ENCODE measurements at regions not wholly inside any gene's neighbourhood (a gene's known extent, or its start where the extent isn't known, plus 50 kb on each side); places are given as distances from the start of the nearest gene placed in this dataset.
A peak's percentile ranks its signal among the peaks of the same experiment; 100 is the strongest.

DNA sequence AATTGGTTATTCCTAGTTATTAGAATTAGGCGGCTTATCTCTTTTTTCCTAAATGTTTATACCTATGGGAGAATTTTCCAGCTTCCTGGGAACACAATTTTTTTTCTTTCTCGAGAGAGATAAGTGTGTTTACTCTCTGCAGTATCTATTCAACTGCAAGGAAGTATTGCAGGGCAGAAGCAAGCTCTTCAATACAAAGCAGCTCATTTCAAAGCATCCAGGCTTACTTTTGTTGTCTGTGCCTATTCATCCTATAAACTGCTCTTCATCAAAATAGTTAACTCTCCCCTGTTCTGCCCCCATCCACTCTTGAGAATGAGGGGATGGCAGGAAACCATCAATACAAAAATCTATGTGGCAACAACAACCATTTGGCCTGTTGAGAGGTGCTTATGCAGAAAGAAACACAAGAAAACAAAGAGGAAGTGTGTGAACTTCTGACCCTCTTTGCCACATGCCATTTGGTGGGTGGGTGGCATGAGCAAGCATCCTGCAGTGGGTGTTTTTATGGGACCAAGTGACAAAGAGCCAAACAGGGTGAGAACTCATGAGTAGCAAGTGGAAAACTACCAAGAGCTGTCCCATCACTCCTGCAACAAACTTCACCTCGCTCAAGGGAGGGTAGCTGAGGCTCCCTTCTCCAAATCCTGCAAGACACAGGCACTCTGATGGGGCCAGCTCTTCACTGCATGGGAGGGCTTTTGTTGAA lies 50.6 kb upstream of the MRPS6 start:
- Histone ChIP-seq H3K9me3 (no peaks in the 10 kb centered on the region), H3K27ac (no peak overlapping the region), H3K4me1 (peaks cover 0 to 15% of the 10 kb centered on the region in 2 donors), H3K36me3 (no peaks in the 10 kb centered on the region), H3K27me3 (no peaks in the 10 kb centered on the region), H3K4me3 (no peak overlapping the region)
- DNase-seq (ENCODE audit: low spot score): peak; percentile 59
- TF ChIP-seq, protein P1, sequence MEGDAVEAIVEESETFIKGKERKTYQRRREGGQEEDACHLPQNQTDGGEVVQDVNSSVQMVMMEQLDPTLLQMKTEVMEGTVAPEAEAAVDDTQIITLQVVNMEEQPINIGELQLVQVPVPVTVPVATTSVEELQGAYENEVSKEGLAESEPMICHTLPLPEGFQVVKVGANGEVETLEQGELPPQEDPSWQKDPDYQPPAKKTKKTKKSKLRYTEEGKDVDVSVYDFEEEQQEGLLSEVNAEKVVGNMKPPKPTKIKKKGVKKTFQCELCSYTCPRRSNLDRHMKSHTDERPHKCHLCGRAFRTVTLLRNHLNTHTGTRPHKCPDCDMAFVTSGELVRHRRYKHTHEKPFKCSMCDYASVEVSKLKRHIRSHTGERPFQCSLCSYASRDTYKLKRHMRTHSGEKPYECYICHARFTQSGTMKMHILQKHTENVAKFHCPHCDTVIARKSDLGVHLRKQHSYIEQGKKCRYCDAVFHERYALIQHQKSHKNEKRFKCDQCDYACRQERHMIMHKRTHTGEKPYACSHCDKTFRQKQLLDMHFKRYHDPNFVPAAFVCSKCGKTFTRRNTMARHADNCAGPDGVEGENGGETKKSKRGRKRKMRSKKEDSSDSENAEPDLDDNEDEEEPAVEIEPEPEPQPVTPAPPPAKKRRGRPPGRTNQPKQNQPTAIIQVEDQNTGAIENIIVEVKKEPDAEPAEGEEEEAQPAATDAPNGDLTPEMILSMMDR (IDR thresholded peaks at IDR 0.05): no peak

DNA sequence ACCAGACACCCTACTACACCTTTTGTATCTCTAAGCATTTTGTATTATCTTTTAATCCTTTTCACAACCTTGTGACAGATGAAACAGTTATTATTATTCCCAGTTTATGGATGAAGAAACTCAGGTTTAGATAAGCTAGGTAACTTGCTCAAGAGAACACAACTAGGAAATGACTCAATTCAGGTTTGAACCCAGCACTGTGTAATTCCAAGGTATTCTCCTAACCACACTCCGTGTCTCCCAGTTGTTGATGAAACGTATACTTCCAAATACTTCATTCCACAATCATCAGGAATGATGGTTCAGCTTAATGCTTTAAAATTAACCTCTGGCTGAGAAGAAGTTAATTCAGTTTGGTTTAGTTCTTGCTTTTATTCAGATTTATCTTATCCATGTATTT lies 51.7 kb upstream of the MRPS6 start:
- Histone ChIP-seq H3K4me1 (peaks cover 0 to 15% of the 10 kb centered on the region in 2 donors), H3K36me3 (no peaks in the 10 kb centered on the region), H3K27ac (no peak overlapping the region), H3K4me3 (no peak overlapping the region), H3K27me3 (no peaks in the 10 kb centered on the region), H3K9me3 (no peaks in the 10 kb centered on the region)
- DNase-seq (ENCODE audit: low spot score): no peak
- TF ChIP-seq, protein P1 (IDR thresholded peaks at IDR 0.05): no peak

DNA sequence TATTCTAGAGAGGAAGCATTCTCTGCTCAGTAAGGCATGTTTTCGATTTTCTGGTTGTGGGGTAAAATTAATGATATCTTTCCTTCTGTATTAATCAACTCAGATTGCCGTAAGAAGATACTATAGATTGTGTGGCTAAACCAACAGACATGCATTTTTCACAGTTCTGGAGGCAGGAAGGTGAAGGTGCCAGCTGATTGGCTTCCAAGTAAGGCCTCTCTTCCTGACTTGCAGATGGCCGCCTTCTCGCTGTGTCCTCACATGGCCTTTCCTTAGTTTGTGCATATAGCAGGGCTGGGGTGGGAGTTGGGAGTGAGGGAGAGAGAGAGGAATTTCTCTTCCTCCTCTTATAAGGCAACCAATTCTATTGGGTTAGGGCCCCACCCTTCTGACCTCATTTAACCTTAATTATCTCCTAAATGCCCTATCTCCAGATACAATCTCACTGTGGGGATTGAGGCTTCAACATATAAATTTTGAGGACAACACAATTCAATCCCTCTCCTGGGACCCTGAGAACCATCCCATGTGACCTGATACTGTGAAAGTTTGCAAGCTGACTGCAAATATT lies 52.3 kb upstream of the MRPS6 start:
- Histone ChIP-seq H3K9me3 (no peaks in the 10 kb centered on the region), H3K4me1 (peaks cover 0 to 15% of the 10 kb centered on the region in 2 donors), H3K36me3 (no peaks in the 10 kb centered on the region), H3K27ac (no peak overlapping the region), H3K4me3 (no peak overlapping the region), H3K27me3 (no peaks in the 10 kb centered on the region)
- TF ChIP-seq, protein P1 (IDR thresholded peaks at IDR 0.05): no peak
- no peak for DNase-seq (ENCODE audit: low spot score)

GRCh38 chr21:34020005-34020847 lies 53.2 kb upstream of the MRPS6 start:
- Histone ChIP-seq H3K4me3 (no peak overlapping the region), H3K27ac (no peak overlapping the region), H3K36me3 (no peaks in the 10 kb centered on the region), H3K27me3 (no peaks in the 10 kb centered on the region), H3K9me3 (no peaks in the 10 kb centered on the region), H3K4me1 (peaks cover 0 to 15% of the 10 kb centered on the region in 2 donors)
- no peak for DNase-seq (ENCODE audit: low spot score)
- TF ChIP-seq, protein P1 (IDR thresholded peaks at IDR 0.05): no peak

GRCh38 chr21:34019402-34019801 lies 54.0 kb upstream of the MRPS6 start:
- H3K36me3 ChIP-seq: no peaks in the 10 kb centered on the region
- peaks cover 0 to 13% of the 10 kb centered on the region in 2 donors for H3K4me1 ChIP-seq
- H3K4me3 ChIP-seq: no peak overlapping the region
- no peak for DNase-seq (ENCODE audit: low spot score)
- TF ChIP-seq, protein P1 (IDR thresholded peaks at IDR 0.05): no peak
- H3K27me3 ChIP-seq: no peaks in the 10 kb centered on the region
- no peaks in the 10 kb centered on the region for H3K9me3 ChIP-seq
- no peak overlapping the region for H3K27ac ChIP-seq

Data from right atrium auricular region (tissue), 2 donors.